Neuronal stem cell (in vitro differentiated cells): ENCODE measurements at regions not wholly inside any gene's neighbourhood (a gene's known extent, or its start where the extent isn't known, plus 50 kb on each side); places are given as distances from the start of the nearest gene placed in this dataset.
"Not testable (repeated sequence)": the region's sequence is repeated elsewhere in the genome, so short reads cannot be mapped to it uniquely, and the experiment has no call there.

Experiments used
- DNase-seq: peaks from one replicate; pipeline ENCODE4 v3.0.0-alpha.2; 2013; ENCODE audit warnings: low spot score
- H2AFZ ChIP-seq: one replicate; pipeline ENCODE4 v1.6.1; 2013; ENCODE audit warnings: mild to moderate bottlenecking, low read length, inconsistent platforms
- H2AK5ac ChIP-seq: 2 replicates; pipeline ENCODE4 v1.6.1; 2013; ENCODE audit warnings: low read depth, mild to moderate bottlenecking, inconsistent platforms, low read length, moderate library complexity, mixed read lengths
- H2BK120ac ChIP-seq: 2 replicates; pipeline ENCODE4 v1.6.1; 2013; ENCODE audit warnings: low read depth, mild to moderate bottlenecking, inconsistent platforms, low read length, moderate library complexity, mixed read lengths
- H2BK12ac ChIP-seq: one replicate; pipeline ENCODE4 v1.6.1; 2013; ENCODE audit warnings: low read length, inconsistent platforms
- H2BK15ac ChIP-seq: 2 replicates; pipeline ENCODE4 v1.6.1; 2013; ENCODE audit warnings: mild to moderate bottlenecking, low read length, inconsistent platforms, mixed read lengths
- H2BK5ac ChIP-seq: one replicate; pipeline ENCODE4 v1.6.1; 2013; ENCODE audit warnings: inconsistent platforms, mild to moderate bottlenecking, low read length, moderate library complexity
- H3K14ac ChIP-seq: one replicate; pipeline ENCODE4 v1.6.1; 2013; ENCODE audit warnings: low read length, inconsistent platforms
- H3K18ac ChIP-seq: 2 replicates; pipeline ENCODE4 v1.6.1; 2013; ENCODE audit warnings: low read length, inconsistent platforms
- H3K23ac ChIP-seq: 2 replicates; pipeline ENCODE4 v1.6.1; 2013; ENCODE audit warnings: low read depth, mild to moderate bottlenecking, mixed read lengths, low read length, inconsistent platforms; ENCODE audit not compliant: poor library complexity
- H3K27ac ChIP-seq: replicated peaks from 3 replicates; pipeline ENCODE4 v1.5.1; 2013; ENCODE audit warnings: low read length, inconsistent platforms
- H3K27me3 ChIP-seq, 3 experiments: 2 replicates each; pipeline ENCODE4 v1.6.1; 2013; ENCODE audit warnings: low read length in 3 of 3, mild to moderate bottlenecking in 2 of 3, inconsistent platforms in 1 of 3, low read depth in 1 of 3, mixed read lengths in 1 of 3, moderate library complexity in 1 of 3; ENCODE audit not compliant: control insufficient read depth in 3 of 3, insufficient read depth in 3 of 3
- H3K36me3 ChIP-seq, 2 donors: replicated peaks in 1 of 2; 2 replicates each; pipeline ENCODE4 v1.6.1; 2013; ENCODE audit warnings: low read length in 2 of 2; ENCODE audit not compliant: control insufficient read depth in 2 of 2, insufficient read depth in 2 of 2
- H3K4ac ChIP-seq: 2 replicates; pipeline ENCODE4 v1.6.1; 2013; ENCODE audit warnings: inconsistent platforms, mild to moderate bottlenecking, low read length, moderate library complexity
- H3K4me1 ChIP-seq, 2 donors: 1 replicate in 1 of 2; 2 replicates in 1 of 2; pipeline ENCODE4 v1.6.1; 2013; ENCODE audit warnings: low read length in 2 of 2, low read depth in 1 of 2; ENCODE audit not compliant: control insufficient read depth in 2 of 2, insufficient read depth in 1 of 2
- H3K4me2 ChIP-seq: one replicate; pipeline ENCODE4 v1.6.1; 2013; ENCODE audit warnings: mild to moderate bottlenecking, low read length, inconsistent platforms; ENCODE audit not compliant: insufficient read depth, poor library complexity, severe bottlenecking
- H3K4me3 ChIP-seq, 2 donors: 2 replicates each; pipeline ENCODE4 v1.5.1; 2013; ENCODE audit warnings: low read length in 2 of 2, mild to moderate bottlenecking in 2 of 2, inconsistent platforms in 1 of 2, moderate library complexity in 1 of 2
- H3K79me1 ChIP-seq: one replicate; pipeline ENCODE4 v1.6.1; 2013; ENCODE audit warnings: low read depth, mild to moderate bottlenecking, inconsistent platforms, low read length, moderate library complexity
- H3K9ac ChIP-seq: one replicate; pipeline ENCODE4 v1.6.1; 2013; ENCODE audit warnings: mild to moderate bottlenecking, low read depth, low read length, inconsistent platforms; ENCODE audit not compliant: poor library complexity
- H3K9me3 ChIP-seq, 2 donors: replicated peaks in 1 of 2; 2 replicates each; pipeline versions ENCODE3 to v1.6.1; 2013; ENCODE audit warnings: low read length in 2 of 2, mild to moderate bottlenecking in 2 of 2, inconsistent platforms in 1 of 2, low read depth in 1 of 2, mixed read lengths in 1 of 2, moderate library complexity in 1 of 2; ENCODE audit not compliant: control insufficient read depth in 2 of 2, insufficient read depth in 1 of 2
- H4K8ac ChIP-seq: one replicate; pipeline ENCODE4 v1.6.1; 2013; ENCODE audit warnings: low read depth, mild to moderate bottlenecking, inconsistent platforms, low read length, moderate library complexity
- H4K91ac ChIP-seq: one replicate; pipeline ENCODE4 v1.6.1; 2013; ENCODE audit warnings: low read length, low read depth, mild to moderate bottlenecking, inconsistent platforms; ENCODE audit not compliant: poor library complexity
- WGBS, 2 donors: extraction: QIAGEN DNeasy Blood & Tissue Kit; methylation state at CpG; one replicate each; pipeline ENCODE4 v1.1.7; 2013; ENCODE audit warnings: missing lambda C conversion rate in 2 of 2, mixed read lengths in 1 of 2; ENCODE audit not compliant: insufficient read length in 2 of 2, insufficient replicate concordance in 1 of 2; ENCODE audit errors: extremely low coverage in 2 of 2; 5-methylcytosine and 5-hydroxymethylcytosine counted together

GRCh38 chr1:98515744-98516143, 145.8 kb upstream of the SNX7 start:
- Histone ChIP-seq H3K36me3 (no peaks in the 10 kb centered on the region), H3K4me2 (no peak overlapping the region), H2BK5ac (no peak overlapping the region), H2AK5ac (no peak overlapping the region), H2AFZ (peak overlapping the region; percentile 79), H3K4me1 (no peaks in the 10 kb centered on the region), H3K27ac (no peak overlapping the region), H3K27me3 (no peaks in the 10 kb centered on the region), H3K18ac (no peak overlapping the region), H2BK15ac (no peak overlapping the region), H3K4ac (no peak overlapping the region), H4K91ac (no peak overlapping the region), H3K9ac (no peak overlapping the region), H3K9me3 (no peaks in the 10 kb centered on the region), H3K14ac (no peak overlapping the region), H3K4me3 (no peak overlapping the region), H3K23ac (no peak overlapping the region), H2BK120ac (no peak overlapping the region), H3K79me1 (no peaks in the 10 kb centered on the region), H4K8ac (no peak overlapping the region), H2BK12ac (no peak overlapping the region)
- WGBS, 2 donors = no CpG with 5 or more reads among the region's 1 CpG
- no peak for DNase-seq

GRCh38 chr1:98512216-98512615, 149.3 kb upstream of the SNX7 start:
- not testable (repeated sequence) for H3K4me1 ChIP-seq, H3K4me3 ChIP-seq, H3K4me2 ChIP-seq, H3K18ac ChIP-seq, H3K4ac ChIP-seq, H2AFZ ChIP-seq, H3K9me3 ChIP-seq, H3K27ac ChIP-seq, H3K27me3 ChIP-seq, H2BK15ac ChIP-seq, H3K36me3 ChIP-seq, H4K91ac ChIP-seq, H3K79me1 ChIP-seq, H4K8ac ChIP-seq, H3K23ac ChIP-seq, H2AK5ac ChIP-seq, DNase-seq, H3K14ac ChIP-seq, H2BK12ac ChIP-seq, H2BK5ac ChIP-seq, H3K9ac ChIP-seq, H2BK120ac ChIP-seq
- no CpG with 5 or more reads among the region's 27 CpGs for WGBS, 2 donors

DNA sequence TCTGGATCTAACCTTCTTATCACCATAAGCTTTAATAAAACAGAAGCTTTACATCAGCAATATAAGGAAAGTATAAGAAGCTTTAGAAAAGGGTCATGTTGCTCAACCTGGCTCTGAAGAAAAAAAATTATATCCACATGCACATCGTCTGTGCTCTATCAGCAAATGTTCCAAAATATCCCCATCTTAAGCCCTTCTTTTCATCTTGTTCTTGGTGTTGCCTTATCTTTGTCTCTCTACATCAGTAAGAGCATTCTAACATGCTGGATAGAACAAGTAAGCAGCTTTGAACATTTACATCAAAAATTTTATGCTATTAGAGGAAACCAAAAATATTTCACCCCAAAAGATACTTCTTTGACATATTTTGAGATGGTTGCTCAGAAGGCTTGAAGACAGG, 157.8 kb upstream of the SNX7 start:
- Histone ChIP-seq H2BK5ac (no peak overlapping the region), H3K4me1 (no peaks in the 10 kb centered on the region), H3K36me3 (no peaks in the 10 kb centered on the region), H2BK12ac (no peak overlapping the region), H2BK15ac (no peak overlapping the region), H2AK5ac (no peak overlapping the region), H2BK120ac (no peak overlapping the region), H3K27ac (no peak overlapping the region), H3K9ac (no peak overlapping the region), H3K14ac (no peak overlapping the region), H3K4me3 (no peak overlapping the region), H3K27me3 (no peaks in the 10 kb centered on the region), H3K18ac (no peak overlapping the region), H3K23ac (no peak overlapping the region), H4K8ac (no peak overlapping the region), H4K91ac (no peak overlapping the region), H3K79me1 (no peaks in the 10 kb centered on the region), H3K9me3 (peaks cover 0 to 2% of the 10 kb centered on the region in 2 donors), H2AFZ (no peak overlapping the region), H3K4ac (no peak overlapping the region), H3K4me2 (no peak overlapping the region)
- DNase-seq = no peak
- WGBS, 2 donors = no CpG with 5 or more reads among the region's 1 CpG

GRCh38 chr1:98502937-98503336, 158.6 kb upstream of the SNX7 start:
- no peak overlapping the region for H3K4me3 ChIP-seq
- no peak overlapping the region for H2BK12ac ChIP-seq
- H2BK120ac ChIP-seq = no peak overlapping the region
- no peaks in the 10 kb centered on the region for H3K27me3 ChIP-seq
- H3K9ac ChIP-seq = no peak overlapping the region
- no peaks in the 10 kb centered on the region for H3K4me1 ChIP-seq
- DNase-seq = no peak
- no peaks in the 10 kb centered on the region for H3K36me3 ChIP-seq
- H3K79me1 ChIP-seq = no peaks in the 10 kb centered on the region
- no peak overlapping the region for H3K4me2 ChIP-seq
- no peak overlapping the region for H2BK15ac ChIP-seq
- H3K27ac ChIP-seq = no peak overlapping the region
- H2AK5ac ChIP-seq = no peak overlapping the region
- H3K4ac ChIP-seq = no peak overlapping the region
- no peak overlapping the region for H2AFZ ChIP-seq
- no peak overlapping the region for H2BK5ac ChIP-seq
- no peak overlapping the region for H3K23ac ChIP-seq
- no peak overlapping the region for H3K18ac ChIP-seq
- no peak overlapping the region for H3K14ac ChIP-seq
- peaks cover 0 to 2% of the 10 kb centered on the region in 2 donors for H3K9me3 ChIP-seq
- H4K8ac ChIP-seq = no peak overlapping the region
- no peak overlapping the region for H4K91ac ChIP-seq
